Large intestine (tissue), 3 donors: ENCODE measurements at regions not wholly inside any gene's neighbourhood (a gene's known extent, or its start where the extent isn't known, plus 50 kb on each side); places are given as distances from the start of the nearest gene placed in this dataset.

Source experiments
- DNase-seq, 2 donors: peaks; one replicate each; pipeline versions ENCODE4 v3.0.0 to v3.0.0-alpha.2; 2013
- H3K27ac ChIP-seq: one replicate; pipeline ENCODE4 v1.5.1; 2013; ENCODE audit warnings: low read length
- H3K27me3 ChIP-seq: 2 replicates; pipeline ENCODE4 v1.6.1; 2013; ENCODE audit warnings: low read length; ENCODE audit not compliant: control insufficient read depth, insufficient read depth
- H3K36me3 ChIP-seq: 2 replicates; pipeline ENCODE4 v1.6.1; 2013; ENCODE audit warnings: low read length; ENCODE audit not compliant: control insufficient read depth, insufficient read depth
- H3K4me1 ChIP-seq: one replicate; pipeline ENCODE4 v1.6.1; 2013; ENCODE audit warnings: low read length; ENCODE audit not compliant: control insufficient read depth, insufficient read depth
- H3K4me3 ChIP-seq: one replicate; pipeline ENCODE4 v1.5.1; 2013; ENCODE audit warnings: low read length
- H3K9me3 ChIP-seq: one replicate; pipeline ENCODE4 v1.6.1; 2013; ENCODE audit warnings: mild to moderate bottlenecking, low read depth, low read length, moderate library complexity; ENCODE audit not compliant: control insufficient read depth
- WGBS: methylation state at CpG from one replicate; pipeline ENCODE4 v1.1.5; 2013; ENCODE audit warnings: low lambda C conversion rate; ENCODE audit not compliant: insufficient coverage; 5-methylcytosine and 5-hydroxymethylcytosine counted together

- H3K36me3 ChIP-seq, result no peaks in the 10 kb centered on the region
These were observed 61.5 kb upstream of the RGS2 start for GRCh38 chr1:192747301-192747700.

GRCh38 chr1:192747943-192748342 is 60.9 kb upstream of the RGS2 start:
- Histone ChIP-seq H3K9me3 (peaks cover 4% of the 10 kb centered on the region), H3K36me3 (no peaks in the 10 kb centered on the region), H3K27me3 (no peaks in the 10 kb centered on the region), H3K27ac (no peak overlapping the region), H3K4me1 (no peaks in the 10 kb centered on the region), H3K4me3 (no peak overlapping the region)
- no peak for DNase-seq
- WGBS, result no CpG with 5 or more reads among the region's 3 CpGs

More at GRCh38 chr1:192747301-192747700, 61.5 kb upstream of the RGS2 start:
- H3K27me3 ChIP-seq, result no peaks in the 10 kb centered on the region
- H3K27ac ChIP-seq, result no peak overlapping the region
- H3K9me3 ChIP-seq, result peaks cover 4% of the 10 kb centered on the region
- H3K4me1 ChIP-seq, result no peaks in the 10 kb centered on the region
- no peak overlapping the region for H3K4me3 ChIP-seq
- no peak for DNase-seq

DNA sequence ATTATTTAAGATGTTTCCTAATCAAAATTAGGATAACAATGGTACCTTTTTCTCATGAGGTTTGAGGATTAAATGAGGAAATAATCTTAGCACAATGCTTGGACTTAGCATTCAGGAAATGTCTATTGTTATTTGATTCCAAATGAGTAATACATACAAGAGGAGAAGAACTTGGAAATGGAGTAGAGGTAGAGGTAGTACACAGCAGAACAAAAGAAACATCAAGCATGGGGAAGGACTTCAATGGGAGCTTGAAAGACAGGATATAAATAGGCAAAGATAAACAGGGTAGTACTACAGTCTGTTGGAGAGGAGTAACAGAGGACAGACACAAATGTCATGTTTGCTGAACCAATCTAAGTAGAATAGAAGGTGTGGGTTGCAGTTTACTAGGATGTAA is 59.5 kb upstream of the RGS2 start:
- H3K27me3 ChIP-seq, result no peaks in the 10 kb centered on the region
- peaks cover 4% of the 10 kb centered on the region for H3K9me3 ChIP-seq
- H3K27ac ChIP-seq, result no peak overlapping the region
- no peaks in the 10 kb centered on the region for H3K36me3 ChIP-seq
- DNase-seq, result no peak
- H3K4me1 ChIP-seq, result no peaks in the 10 kb centered on the region
- H3K4me3 ChIP-seq, result no peak overlapping the region

DNA sequence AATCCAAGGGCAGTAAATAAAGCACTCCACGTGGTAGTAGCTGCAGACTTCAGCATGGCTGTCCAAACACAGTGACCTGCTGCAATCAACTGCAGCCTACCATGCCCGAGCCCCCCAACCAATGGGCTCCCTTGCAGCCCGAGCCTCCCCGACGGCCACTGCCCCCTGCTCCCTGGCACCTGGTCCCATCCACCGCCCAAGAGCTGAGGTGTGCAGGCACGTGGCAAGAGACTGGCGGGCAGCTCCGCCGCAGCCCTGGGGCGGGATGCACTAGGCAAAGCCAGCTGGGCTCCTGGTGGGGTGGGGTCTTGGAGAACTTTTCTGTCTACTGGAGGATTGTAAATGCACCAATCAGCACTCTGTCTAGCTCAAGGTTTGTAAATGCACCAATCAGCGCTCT is 57.6 kb upstream of the RGS2 start:
- Histone ChIP-seq H3K4me3 (no peak overlapping the region), H3K4me1 (no peaks in the 10 kb centered on the region), H3K36me3 (no peaks in the 10 kb centered on the region), H3K27ac (no peak overlapping the region), H3K9me3 (peaks cover 4% of the 10 kb centered on the region), H3K27me3 (no peaks in the 10 kb centered on the region)
- no peak for DNase-seq
- WGBS, result no CpG with 5 or more reads among the region's 12 CpGs

GRCh38 chr1:192756314-192756713 is 52.5 kb upstream of the RGS2 start:
- no peak for DNase-seq
- H3K27me3 ChIP-seq, result no peaks in the 10 kb centered on the region
- peaks cover 1% of the 10 kb centered on the region for H3K9me3 ChIP-seq
- WGBS, result 100% methylated on average over 2 of the region's 4 CpGs
- H3K4me1 ChIP-seq, result no peaks in the 10 kb centered on the region
- no peak overlapping the region for H3K27ac ChIP-seq
- no peak overlapping the region for H3K4me3 ChIP-seq
- H3K36me3 ChIP-seq, result no peaks in the 10 kb centered on the region

- H3K4me3 ChIP-seq, result no peak overlapping the region
- DNase-seq, result no peak
- H3K4me1 ChIP-seq, result no peaks in the 10 kb centered on the region
- H3K9me3 ChIP-seq, result no peaks in the 10 kb centered on the region
- WGBS, result no CpG with 5 or more reads among the region's 2 CpGs
- H3K36me3 ChIP-seq, result no peaks in the 10 kb centered on the region
- no peak overlapping the region for H3K27ac ChIP-seq
- no peaks in the 10 kb centered on the region for H3K27me3 ChIP-seq
These were observed 52.0 kb upstream of the RGS2 start for GRCh38 chr1:192756847-192757246.

GRCh38 chr1:192758492-192758891 is 50.3 kb upstream of the RGS2 start:
- no peaks in the 10 kb centered on the region for H3K36me3 ChIP-seq
- H3K27me3 ChIP-seq, result no peaks in the 10 kb centered on the region
- no peak overlapping the region for H3K4me3 ChIP-seq
- no peak overlapping the region for H3K27ac ChIP-seq
- H3K4me1 ChIP-seq, result no peaks in the 10 kb centered on the region
- H3K9me3 ChIP-seq, result no peaks in the 10 kb centered on the region
- no peak for DNase-seq
- no CpG with 5 or more reads among the region's 1 CpG for WGBS
